ENCODE measurements at regions not wholly inside any gene's neighbourhood (a gene's known extent, or its start where the extent isn't known, plus 50 kb on each side); places are given as distances from the start of the nearest gene placed in this dataset.

DNA sequence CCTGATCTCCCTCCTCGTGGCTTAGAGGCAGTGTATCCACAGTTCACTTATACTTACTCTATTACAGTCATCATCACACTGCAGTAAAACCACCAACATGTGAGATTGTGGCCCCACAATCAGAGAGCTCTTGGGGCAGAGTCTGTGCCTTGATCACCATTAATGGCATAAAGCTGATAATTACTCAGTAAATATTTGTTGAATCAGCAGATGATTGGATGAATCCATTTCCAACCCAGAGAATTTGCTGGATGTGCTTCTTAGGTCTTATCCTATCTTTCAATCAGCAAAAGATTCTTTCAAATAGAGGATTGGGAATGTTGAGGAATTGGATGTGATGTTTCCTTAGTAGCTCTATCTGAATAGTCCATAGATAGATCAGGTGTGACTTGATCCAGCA, 88.8 kb upstream of the PITX1 start:
- DNase-seq (ENCODE audit: low spot score) = no peak

DNA sequence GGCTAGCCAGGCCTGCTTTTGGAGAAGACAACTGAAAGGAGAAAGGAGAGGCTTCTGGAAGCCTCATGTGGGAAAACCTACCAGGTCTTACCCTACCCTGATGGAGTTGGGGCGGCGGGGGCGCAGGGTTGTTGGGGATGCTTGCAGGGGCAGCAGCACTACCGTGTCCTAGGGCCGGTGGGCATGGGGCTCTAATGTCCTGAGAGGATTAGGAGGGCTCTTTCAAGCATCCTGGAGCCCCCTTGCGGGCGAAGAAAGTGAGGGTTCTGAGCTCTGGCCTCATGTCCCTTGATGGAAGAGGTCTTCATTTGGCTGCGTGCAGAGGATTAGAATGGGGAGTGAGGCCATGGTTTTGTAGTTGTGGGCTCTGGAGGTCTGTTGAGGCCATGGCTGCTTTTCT, 86.9 kb upstream of the PITX1 start:
- no peak for DNase-seq (ENCODE audit: low spot score)

DNA sequence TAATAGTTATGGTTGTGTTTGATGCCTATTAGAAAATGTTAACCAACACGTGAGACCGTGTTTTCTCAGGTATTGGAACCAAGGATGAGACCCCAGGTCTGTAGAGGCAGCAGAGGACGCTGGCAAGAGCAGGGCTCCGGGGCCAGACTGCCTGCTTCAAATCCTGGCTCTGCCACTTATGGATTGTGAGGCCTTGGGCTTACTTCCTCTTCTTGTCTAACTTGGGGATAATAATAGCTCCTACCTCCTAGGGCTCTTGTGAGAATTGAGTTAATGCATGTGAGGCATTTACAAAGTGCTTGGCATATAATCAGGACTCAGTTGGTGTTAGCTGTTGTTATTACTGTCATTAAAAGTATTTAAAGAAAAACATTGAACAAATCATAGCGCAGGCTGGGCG, 85.5 kb upstream of the PITX1 start:
- DNase-seq (ENCODE audit: low spot score) = no peak

DNA sequence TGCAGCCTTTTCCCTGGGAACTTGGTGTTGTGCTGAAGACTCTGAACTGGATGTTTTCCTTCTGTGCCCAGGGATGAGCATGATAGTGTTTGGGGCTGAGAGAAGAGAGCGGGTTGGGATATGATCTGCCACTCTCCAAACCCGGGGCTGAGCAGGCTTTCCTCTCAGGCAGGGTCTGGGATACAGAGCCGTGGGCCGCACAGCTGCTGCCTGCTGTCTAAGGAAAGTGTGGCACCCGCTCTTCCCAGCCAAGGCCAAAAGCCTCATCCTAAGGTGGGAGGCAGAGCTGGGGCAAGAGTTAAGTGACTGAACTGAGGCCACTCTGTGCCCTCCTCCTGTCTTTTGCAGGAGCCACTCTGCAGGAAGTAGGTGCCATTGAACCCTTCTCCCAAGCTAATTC, 83.6 kb upstream of the PITX1 start:
- no peak for DNase-seq (ENCODE audit: low spot score)

DNA sequence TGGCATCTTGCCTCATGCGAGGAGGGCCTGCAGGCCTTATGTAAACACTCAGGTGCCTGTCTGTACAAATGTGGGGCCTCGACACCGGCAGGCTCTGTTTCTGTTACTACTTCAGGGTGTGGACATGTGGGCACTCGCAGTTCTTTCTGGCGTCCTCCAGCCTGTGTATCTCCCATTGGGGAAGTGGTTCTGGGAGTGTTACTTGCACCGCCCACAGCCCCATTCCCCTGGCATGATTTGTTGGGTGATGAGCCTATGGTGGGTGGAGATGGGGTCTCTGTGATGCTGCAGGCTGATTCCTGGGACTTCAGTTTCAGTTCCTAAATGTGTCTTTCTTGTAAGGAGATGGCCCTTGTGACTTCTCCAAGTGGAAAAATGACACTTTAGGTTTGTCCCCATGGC, 82.1 kb upstream of the PITX1 start:
- DNase-seq (ENCODE audit: low spot score) = no peak

DNA sequence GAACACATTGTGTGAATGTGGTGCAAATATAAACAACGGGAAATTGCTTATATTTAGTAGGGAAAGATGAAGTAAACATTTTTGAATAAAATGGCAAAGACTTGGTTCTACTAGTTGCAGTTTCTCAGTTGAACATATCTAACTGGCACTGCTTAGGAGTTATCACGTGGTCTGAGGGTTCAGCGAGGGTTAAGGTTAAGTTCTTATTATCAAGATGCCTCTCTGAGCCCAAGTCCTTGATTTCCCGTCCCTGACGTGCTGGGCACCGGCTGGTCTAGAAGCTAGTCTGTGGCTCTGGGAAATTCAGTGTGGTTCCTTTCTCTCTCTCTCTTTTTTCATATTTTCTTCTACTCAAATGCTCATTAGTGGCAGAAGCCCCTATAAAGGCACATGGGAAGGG, 81.6 kb upstream of the PITX1 start:
- DNase-seq (ENCODE audit: low spot score) = no peak

DNA sequence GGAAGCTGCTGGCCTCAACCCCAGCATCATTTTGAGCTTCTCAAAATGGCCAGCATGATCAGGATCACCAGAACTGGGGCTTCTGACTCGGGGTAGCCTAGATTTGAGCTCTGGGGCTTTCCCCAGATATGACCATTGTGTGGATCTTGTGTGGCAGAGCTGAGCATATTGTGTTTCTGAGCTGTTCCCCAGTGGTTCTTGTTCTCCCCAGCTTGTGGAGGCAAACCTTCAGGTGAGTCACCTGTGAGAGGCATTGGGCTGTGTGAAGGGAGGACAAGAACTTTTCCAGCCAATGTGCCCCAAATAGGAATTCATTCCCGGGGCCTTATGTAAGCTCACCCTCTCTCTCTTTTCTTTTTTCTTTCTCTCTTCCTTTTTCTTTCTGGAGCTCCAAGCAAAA, 80.7 kb upstream of the PITX1 start:
- DNase-seq (ENCODE audit: low spot score) = no peak

DNA sequence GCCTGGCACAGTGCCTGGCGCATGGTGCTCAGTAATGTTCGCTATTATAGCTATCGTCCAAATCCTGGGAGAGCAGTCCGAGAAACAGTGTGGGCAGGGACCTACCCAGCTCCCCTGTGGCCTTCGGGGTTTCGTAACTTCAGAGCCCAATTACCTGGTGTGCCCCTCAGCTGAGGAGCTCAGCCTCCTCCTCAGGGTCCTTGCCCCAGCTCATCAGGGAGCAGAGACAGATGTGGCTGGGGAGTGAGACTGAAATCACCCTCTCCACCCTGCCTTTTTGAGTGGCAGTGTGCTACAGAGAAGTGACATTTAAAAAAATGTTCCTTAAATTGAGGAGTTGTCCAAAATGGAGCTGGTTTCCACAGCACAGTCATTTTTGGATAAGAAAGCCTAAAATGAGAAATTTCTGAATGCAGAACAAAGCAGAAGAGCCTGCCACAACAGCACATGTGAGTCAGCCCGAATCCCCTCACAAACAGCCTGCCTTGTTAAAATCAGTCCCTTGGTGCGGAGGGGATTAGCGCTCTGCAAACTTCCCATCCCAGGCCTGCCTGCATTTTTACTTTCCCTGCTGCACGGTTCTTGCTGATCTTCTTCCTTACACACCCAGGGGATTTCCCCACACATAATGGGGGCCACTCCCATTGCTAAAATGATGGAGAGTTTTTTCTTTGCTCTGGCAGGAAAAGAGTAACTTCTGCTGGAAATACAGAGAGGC, 78.1 kb upstream of the PITX1 start:
- DNase-seq (ENCODE audit: low spot score) = no peak

DNA sequence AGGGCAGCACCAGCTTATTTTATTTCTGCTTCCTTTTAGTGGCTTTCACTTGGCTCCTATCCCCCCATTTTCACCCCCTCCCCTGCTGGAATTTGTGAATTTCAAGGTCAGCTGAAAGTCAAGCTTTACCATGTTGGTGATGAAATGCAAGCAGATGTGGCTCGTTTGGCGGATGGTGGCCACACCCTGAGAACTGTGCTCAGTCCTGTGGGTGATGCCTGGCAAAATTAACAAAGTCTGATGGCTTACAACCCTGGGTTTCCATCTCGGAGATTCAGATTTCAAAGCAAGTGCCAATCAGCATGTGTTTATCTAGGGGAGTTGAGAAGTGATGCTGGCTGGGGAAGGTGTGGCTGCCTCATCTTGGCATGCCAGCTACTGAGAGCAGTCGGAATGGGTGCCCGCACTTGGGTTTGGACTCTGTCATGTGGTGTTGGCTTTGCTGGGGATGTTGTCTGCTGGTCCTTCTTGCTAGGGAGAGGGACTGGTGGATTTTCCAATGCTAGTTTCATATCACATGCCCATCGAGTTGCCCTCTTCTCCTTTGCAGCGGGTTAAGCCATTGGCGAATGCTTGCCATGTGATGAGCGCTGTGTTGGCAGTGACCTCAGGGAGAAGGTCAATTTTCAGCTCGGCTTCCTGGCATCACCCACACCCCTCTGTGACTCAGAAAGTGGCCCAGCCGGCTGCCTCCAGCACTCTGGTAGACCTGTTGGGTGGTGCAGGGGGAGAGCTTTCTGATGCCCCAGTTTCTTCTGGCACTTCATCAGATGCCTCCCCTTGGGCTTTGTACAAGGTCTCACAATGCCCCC, 77.0 kb upstream of the PITX1 start:
- DNase-seq (ENCODE audit: low spot score) = no peak

DNA sequence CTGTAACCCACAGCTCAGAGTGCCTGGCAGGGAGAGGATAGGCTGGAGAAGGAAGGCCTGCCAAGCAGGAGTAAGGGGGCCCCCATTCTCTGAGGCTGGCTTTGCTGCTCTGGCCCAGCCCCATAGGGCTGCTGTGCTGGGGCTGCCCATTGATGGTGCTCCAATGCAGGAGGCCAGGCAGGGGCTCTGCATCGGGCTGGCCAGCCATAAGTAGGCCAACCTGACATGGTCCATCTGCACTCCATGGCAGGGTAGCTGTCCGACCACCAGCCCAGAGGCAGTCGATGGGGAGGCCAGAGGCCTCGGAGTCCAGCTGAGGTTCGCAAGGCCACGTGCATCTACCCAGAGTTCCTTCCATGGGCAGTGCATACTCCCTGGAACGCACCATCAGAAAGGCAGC, 75.0 kb upstream of the PITX1 start:
- DNase-seq (ENCODE audit: low spot score) = no peak

DNA sequence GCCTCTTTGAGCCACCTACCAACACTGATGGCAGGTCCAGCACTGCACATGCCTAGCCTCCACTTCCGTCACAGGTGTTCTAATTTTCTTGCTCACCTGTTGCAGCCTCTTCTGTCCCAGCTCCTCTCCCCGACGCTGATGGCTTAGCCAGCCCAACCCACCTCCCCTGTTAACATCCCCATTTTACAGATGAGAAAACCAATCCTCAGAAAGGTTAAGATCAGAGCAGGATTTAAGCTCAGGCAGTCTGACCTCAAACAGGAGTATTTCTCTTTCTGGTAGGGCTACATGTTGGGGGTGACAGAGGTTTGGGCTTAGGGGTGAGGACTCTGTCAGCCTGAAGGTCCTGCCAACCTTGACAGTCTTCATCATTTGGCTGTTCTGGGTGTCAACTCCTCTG, 74.5 kb upstream of the PITX1 start:
- no peak for DNase-seq (ENCODE audit: low spot score)

DNA sequence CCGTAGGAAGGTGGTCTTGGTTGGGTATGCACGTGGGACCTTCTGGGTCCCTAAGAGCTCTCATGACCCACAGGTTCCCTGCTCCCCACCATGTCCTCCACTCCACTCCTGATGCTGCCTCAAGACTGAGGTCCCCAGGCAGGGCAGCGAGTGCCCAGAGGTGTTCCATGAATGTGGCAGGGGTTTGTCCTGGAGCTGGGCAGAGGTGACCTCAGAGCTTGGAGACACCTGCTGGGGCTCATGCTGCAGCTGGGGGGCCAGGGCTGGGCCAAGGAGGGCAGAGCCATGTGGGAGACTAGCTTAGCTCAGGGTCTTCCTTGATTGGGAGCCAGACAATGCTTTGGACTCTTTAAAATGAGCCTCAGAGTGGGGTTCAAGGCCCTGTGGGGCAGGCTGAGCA, 74.0 kb upstream of the PITX1 start:
- no peak for DNase-seq (ENCODE audit: low spot score)

DNA sequence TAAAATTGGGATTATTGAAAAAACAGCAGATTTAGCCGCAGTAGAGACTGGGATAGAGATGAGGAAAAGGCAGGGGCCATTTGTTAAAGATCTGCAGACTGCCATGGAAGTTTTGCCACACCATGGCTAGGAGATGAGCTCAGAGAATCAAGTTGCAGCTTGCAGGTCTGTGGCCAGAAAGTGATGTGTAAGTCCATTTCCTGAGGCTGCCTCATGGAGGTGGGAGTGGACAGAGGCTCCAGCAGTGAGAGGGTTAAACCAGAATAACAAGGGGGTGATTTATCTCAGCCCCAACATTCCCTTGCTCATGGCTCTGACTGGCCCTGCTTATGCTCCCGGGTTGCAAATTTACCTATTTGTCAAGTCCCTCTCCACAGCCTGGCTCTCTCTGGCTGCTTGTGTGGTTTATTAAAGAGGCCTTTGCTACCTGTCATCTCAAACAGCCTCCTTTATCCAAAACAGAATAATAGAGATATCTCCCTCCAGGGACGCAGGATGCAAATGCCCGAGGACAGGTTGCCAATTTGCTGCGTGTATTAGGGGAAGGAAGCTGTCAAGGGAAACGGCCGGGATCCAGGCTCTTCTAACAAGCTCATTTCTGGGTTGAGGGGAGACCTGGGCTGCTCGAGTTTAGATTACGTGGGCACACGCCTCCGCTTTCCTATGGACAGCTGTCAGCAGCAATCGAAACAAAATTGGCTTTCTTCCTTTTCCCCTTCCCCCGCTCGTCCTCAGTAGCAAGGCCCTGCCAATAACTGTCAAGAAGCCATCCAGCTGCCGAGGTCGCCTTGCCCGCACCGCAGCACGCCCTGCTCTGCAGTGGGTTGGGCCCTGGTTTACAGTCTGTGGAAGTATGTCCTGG, 72.8 kb upstream of the PITX1 start:
- no peak for DNase-seq (ENCODE audit: low spot score)

DNA sequence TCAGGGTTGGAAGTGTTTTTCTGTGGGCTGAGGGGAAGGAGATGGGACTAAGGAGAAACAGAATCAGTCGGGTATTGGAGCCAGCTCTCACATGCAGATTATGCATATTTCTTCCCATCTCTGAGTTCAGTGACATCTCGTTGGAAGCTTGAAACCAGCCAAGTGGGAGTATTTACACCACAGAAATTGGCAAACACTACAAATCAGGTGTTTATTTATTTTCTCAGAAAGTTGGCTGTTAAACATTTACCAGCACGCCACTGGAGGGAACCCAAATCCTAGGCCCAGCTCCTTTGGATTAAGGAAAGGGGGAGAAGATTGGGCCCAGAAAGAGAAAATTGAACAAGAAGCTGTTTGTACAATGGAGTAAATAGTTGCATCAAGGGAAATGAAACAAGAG, 72.1 kb upstream of the PITX1 start:
- no peak for DNase-seq (ENCODE audit: low spot score)

DNA sequence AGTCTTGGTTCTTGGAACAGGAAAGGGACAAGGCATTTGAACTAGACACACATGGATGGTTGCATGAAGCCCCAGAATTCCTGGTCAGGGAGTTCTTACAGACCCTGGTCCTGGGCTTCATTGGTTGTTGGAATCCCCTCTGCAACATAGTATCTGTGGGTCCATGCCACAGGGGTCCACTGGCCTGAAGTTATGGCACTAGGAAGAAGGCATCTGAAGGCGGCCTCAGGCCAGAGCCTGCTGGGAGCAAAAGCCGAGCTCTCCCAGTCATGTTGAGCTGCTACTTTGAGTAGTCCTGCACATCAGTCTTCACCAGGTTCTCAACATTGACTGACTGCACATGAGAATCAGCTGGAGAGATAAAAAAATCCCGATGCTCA, 71.1 kb upstream of the PITX1 start:
- no peak for DNase-seq (ENCODE audit: low spot score)

DNA sequence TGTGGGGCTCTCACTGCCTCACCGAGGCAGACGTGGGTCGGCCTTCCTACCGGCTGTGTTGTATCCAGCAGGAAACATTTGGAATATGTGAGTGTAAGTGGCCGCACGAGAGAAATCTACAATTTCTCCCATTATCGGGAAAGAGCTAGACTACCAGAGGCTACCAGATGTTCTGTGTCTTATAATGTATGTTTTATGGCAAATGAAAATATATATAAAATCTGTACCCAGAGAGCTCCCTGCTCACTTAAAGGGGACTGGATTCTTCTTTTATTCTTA, 69.5 kb upstream of the PITX1 start:
- no peak for DNase-seq (ENCODE audit: low spot score)

DNA sequence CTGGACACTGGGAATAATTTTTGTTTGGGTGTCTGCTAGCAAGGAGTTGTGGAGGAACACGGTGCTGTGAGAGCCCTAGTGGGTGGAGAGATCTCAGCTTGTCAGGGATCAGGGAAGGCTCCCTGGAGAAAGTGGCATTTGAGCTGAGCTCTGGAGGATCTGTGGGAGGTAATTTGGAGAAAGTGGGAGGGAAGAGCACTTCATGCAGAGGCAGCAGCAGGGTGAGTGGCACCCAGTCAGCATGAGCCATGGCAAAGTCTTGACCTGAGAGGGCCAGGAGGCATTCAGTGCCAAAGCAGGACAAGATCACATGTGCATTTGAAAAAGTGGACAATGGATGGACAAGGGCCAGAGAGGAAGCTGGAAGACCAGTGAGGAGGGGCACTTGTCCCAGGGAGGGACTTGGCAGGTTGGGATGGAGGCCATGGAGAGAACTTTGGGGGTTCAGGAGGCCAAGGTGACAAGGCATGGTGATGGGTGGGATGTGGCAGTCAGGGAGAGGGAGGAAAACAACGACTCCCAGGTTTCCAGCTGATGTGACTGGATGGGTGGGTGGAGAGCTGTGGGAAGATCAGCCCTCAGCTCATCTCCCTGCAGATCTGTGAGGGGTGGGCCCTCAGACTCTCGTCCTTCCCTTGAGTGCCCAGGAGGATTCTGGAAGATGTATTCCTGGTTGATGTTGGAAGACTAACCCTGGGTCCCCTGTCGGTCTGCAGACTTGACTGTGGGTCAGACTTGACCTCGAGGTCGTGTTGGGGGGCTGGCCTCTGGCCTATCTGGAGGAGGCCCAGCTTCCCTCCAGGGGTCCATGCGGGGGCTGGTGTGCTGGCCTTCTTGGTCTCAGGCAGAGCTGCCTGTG, 68.9 kb upstream of the PITX1 start:
- no peak for DNase-seq (ENCODE audit: low spot score)

DNA sequence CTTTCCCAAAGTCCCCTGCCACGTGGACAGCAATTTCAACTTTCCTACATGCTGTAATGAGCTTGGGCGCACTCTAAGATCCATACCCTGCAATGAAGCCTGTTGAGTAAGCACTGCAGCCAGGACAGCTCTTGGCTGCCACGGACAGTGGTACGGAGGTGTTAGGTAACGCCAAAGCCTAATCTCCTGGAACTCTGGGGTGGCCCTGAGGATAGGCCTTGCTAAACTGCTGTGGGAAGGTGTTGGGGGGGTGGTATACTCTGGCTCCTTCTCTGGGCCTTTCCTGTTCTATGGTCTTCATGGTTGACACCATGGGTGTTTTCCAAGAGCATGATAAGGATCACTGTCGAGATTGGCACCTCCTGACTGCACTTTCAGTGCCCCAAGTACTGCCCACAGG, 66.4 kb upstream of the PITX1 start:
- no peak for DNase-seq (ENCODE audit: low spot score)

DNA sequence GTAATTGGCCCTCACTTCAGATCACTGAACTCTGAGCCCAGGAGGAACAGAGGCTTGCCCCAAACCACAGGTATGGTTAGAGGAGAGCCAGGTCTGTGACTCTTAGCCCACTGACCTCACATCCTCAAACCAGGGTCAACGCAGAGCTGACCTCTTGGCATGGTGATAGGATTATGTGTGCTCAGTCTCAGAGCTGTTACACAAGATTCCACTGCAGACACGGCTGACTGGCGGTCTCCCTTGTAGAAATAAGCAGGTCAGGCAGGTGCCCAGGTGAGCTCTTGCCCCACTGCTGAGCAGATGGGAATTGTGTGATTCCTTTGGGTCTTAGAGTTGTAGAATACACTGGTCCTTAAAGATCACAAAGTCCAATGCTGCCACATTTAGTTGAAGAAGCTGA, 66.0 kb upstream of the PITX1 start:
- no peak for DNase-seq (ENCODE audit: low spot score)

DNA sequence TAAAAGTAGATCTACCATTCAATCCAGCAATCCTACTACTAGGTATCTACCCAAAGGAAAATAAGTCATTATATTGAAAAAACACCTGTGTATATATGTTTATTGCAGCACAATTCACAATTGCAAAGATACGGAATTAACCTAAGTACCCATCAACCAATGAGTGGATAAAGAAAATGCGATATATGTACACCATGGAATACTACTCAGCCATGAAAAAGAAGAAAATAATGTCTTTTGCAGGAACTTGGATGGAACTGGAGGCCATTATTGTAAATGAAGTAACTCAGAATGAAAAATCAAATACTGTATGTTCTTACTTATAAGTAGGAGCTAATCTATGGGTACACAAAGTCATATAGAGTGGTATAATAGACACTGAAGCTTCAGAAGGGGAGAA, 63.4 kb upstream of the PITX1 start:
- DNase-seq (ENCODE audit: low spot score) = no peak

DNA sequence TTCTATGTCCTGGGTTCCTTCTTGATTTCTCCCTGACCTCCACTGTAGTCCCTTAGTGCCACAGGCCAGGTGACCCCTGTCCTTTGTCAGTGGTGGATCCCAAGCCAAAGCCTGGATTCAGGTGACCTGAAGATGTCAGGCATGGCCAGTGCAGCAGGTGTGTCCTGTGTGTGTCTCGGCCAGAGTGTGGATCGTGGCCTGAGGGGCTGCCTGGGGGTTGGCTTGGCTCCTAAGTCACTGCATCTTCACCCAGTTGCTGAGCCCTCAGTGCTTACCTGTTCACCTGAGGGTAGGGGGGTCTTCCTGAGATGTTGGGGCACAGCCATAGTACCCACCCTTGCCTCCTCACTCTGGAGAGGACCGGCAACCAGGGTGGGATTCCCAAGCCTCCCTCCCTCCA, 61.8 kb upstream of the PITX1 start:
- DNase-seq (ENCODE audit: low spot score) = no peak

All from SK-N-DZ (cell line).